ENCODE measurements at regions not wholly inside any gene's neighbourhood (a gene's known extent, or its start where the extent isn't known, plus 50 kb on each side); places are given as distances from the start of the nearest gene placed in this dataset.
"Not testable (repeated sequence)": the region's sequence is repeated elsewhere in the genome, so short reads cannot be mapped to it uniquely, and the experiment has no call there.

- Mint-ChIP-seq H3K4me3 (no peak overlapping the region), H3K36me3 (ENCODE audit: insufficient read depth) (no peaks in the 10 kb centered on the region), H3K9me3 (no peaks in the 10 kb centered on the region), H3K4me1 (ENCODE audit: low read depth) (no peaks in the 10 kb centered on the region), H3K27me3 (ENCODE audit: low read depth) (peaks cover 2% of the 10 kb centered on the region)
- no peak for ATAC-seq
- no peak for DNase-seq
Observed at GRCh38 chr2:88942798-88943197, 251.3 kb downstream of the RPIA start.

DNA sequence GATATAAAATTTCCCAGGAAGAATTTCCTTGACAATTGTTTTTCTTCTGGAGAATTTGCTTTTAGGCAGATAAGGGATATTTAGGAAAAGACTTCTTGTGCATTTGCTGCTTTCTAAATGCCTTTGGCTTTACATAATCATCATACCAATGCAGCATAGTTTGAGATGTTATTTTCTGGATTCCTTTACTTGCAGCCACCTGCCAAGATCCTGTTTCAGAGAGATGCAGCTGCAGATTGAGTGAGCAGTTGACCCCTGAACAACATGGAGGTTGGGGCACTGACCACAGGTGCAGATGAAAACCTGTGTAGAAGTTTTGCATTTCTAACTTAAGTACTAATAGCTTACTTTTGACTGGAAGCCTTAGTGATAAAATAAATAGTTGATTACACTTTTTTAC, 257.9 kb downstream of the RPIA start:
- DNase-seq = no peak
- Mint-ChIP-seq H3K4me3 (no peak overlapping the region), H3K4me1 (ENCODE audit: low read depth) (no peaks in the 10 kb centered on the region), H3K27me3 (ENCODE audit: low read depth) (peaks cover 5% of the 10 kb centered on the region), H3K36me3 (ENCODE audit: insufficient read depth) (no peaks in the 10 kb centered on the region), H3K9me3 (no peaks in the 10 kb centered on the region)
- ATAC-seq = no peak

DNA sequence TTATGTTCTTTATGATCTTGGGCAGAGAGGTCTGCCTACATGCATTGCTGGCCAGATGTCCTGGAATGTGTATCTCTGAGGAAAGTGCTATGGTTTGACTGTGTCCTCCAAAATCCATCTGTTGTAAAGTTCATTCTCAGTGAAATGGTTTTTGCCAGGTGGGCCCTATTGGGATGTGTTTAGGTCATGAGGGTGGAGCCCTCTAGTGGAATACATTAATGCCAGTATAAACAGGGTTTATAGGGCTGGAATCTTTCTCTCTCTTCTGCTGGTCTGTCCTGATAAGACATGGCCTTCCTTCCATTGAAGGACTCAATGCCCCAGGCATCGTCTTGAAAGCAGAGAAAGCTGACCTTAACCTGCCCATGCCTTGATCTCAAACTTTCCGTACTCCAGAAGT, 258.5 kb downstream of the RPIA start:
- H3K36me3 Mint-ChIP-seq (ENCODE audit: insufficient read depth) = no peaks in the 10 kb centered on the region
- no peaks in the 10 kb centered on the region for H3K9me3 Mint-ChIP-seq
- H3K4me3 Mint-ChIP-seq = no peak overlapping the region
- H3K27me3 Mint-ChIP-seq (ENCODE audit: low read depth) = peaks cover 6% of the 10 kb centered on the region
- no peaks in the 10 kb centered on the region for H3K4me1 Mint-ChIP-seq (ENCODE audit: low read depth)
- no peak for ATAC-seq
- DNase-seq = no peak

- no peaks in the 10 kb centered on the region for H3K4me1 Mint-ChIP-seq (ENCODE audit: low read depth)
- ATAC-seq = no peak
- peaks cover 14% of the 10 kb centered on the region for H3K27me3 Mint-ChIP-seq (ENCODE audit: low read depth)
- no peak overlapping the region for H3K4me3 Mint-ChIP-seq
- no peak for DNase-seq
- no peaks in the 10 kb centered on the region for H3K36me3 Mint-ChIP-seq (ENCODE audit: insufficient read depth)
- no peaks in the 10 kb centered on the region for H3K9me3 Mint-ChIP-seq
Observed at GRCh38 chr2:88955607-88956006, 264.1 kb downstream of the RPIA start.

DNA sequence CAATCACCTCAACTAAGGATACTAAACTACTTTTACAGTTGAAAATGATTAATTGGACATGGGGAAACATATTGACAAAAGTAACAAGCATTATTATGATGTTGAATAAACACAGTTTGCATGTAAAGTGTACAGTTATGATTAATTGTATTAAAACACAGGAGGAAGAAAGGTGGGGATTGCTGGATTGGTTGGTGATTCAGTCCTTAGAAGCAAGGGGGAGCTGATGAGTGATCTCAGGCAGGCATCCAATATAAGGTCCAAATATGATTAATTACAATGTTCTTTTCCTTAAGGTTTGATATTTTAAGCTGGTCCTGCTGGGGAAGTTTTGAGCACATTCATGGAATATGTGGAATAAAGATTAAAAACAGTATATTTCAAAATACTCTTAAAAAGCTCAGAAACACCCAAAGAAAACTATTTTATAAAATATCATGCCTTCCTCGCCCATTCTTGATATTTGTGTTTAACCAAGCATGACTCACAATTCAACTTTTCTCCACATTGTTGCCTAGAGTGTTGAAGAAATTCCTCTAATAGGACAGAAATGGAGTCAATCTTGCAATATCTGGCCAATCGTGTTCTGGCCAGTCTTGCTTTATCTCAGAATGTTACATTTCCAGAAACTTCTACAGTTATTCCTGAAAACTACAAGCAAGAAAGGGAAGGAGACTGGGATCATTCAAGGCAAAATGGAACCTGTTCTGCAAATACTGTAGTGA, 268.2 kb downstream of the RPIA start:
- H3K4me3 Mint-ChIP-seq = no peak overlapping the region

DNA sequence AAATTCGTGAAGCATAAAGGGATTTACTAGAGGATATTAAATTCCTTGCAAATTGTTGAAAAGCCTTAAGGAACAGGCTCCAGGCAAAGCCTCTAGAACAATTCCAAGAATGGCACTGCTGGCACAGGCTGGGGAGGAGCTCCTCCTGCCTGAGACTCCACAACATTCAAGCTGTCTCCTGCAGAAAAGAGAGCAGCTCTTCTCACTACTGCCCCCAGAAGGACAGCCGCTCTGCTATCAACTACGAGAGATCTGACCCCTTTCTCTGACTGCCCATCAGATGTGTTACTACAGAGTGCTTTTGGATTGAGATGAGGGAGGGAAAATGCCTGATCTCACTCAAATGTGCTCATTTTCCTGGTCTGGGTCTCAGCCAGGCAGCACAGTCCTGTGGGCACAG, 269.9 kb downstream of the RPIA start:
- ATAC-seq; H3K27me3 Mint-ChIP-seq (ENCODE audit: low read depth); H3K4me3 Mint-ChIP-seq; H3K4me1 Mint-ChIP-seq (ENCODE audit: low read depth); H3K9me3 Mint-ChIP-seq; H3K36me3 Mint-ChIP-seq (ENCODE audit: insufficient read depth); DNase-seq: not testable (repeated sequence)

More for the DNA sequence above, 268.2 kb downstream of the RPIA start:
- Mint-ChIP-seq H3K36me3 (ENCODE audit: insufficient read depth) (no peaks in the 10 kb centered on the region), H3K27me3 (ENCODE audit: low read depth) (peaks cover 8% of the 10 kb centered on the region), H3K9me3 (no peaks in the 10 kb centered on the region), H3K4me1 (ENCODE audit: low read depth) (no peaks in the 10 kb centered on the region)
- DNase-seq = no peak
- ATAC-seq = no peak

- H3K4me3 Mint-ChIP-seq = no peak overlapping the region
Observed at GRCh38 chr2:88967844-88968243, 276.4 kb downstream of the RPIA start.

GRCh38 chr2:88978011-88978410, 286.5 kb downstream of the RPIA start:
- not testable (repeated sequence) for H3K27me3 Mint-ChIP-seq (ENCODE audit: low read depth); H3K4me3 Mint-ChIP-seq; ATAC-seq; H3K36me3 Mint-ChIP-seq (ENCODE audit: insufficient read depth); H3K9me3 Mint-ChIP-seq; H3K4me1 Mint-ChIP-seq (ENCODE audit: low read depth); DNase-seq

More at GRCh38 chr2:88967844-88968243, 276.4 kb downstream of the RPIA start:
- ATAC-seq (no peak), DNase-seq (no peak)
- Mint-ChIP-seq H3K36me3 (ENCODE audit: insufficient read depth) (no peaks in the 10 kb centered on the region), H3K4me1 (ENCODE audit: low read depth) (no peaks in the 10 kb centered on the region), H3K9me3 (no peaks in the 10 kb centered on the region), H3K27me3 (ENCODE audit: low read depth) (peaks cover 2% of the 10 kb centered on the region)

- not testable (repeated sequence) for H3K27me3 Mint-ChIP-seq (ENCODE audit: low read depth); H3K9me3 Mint-ChIP-seq; ATAC-seq; H3K36me3 Mint-ChIP-seq (ENCODE audit: insufficient read depth); H3K4me1 Mint-ChIP-seq (ENCODE audit: low read depth); H3K4me3 Mint-ChIP-seq; DNase-seq
Observed at GRCh38 chr2:88978446-88978845, 287.0 kb downstream of the RPIA start.

DNA sequence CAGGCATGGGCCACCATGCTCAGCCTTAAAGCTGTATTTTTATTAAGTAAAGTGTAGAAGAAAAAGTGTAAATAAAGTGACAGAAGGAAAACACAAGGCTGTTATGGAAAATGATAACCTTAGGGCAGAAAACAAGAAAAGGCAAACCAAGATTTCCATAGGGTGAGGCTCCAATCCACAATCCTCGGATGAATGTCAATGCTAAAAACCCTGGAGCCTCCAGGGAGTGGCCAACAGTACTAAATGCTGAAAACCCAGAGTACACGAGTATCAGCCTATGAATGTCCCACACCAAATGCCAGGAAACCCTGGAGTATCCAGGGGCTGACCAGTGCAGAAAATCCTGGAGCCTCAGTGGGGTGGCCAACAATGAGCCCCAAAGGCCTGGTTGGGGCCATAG, 292.6 kb downstream of the RPIA start:
- not testable (repeated sequence) for H3K27me3 Mint-ChIP-seq (ENCODE audit: low read depth); H3K4me1 Mint-ChIP-seq (ENCODE audit: low read depth); DNase-seq; H3K4me3 Mint-ChIP-seq; H3K36me3 Mint-ChIP-seq (ENCODE audit: insufficient read depth); H3K9me3 Mint-ChIP-seq; ATAC-seq

- not testable (repeated sequence) for H3K36me3 Mint-ChIP-seq (ENCODE audit: insufficient read depth); DNase-seq; H3K9me3 Mint-ChIP-seq; H3K27me3 Mint-ChIP-seq (ENCODE audit: low read depth); H3K4me3 Mint-ChIP-seq; ATAC-seq; H3K4me1 Mint-ChIP-seq (ENCODE audit: low read depth)
Observed at GRCh38 chr2:88986721-88987330, 295.4 kb downstream of the RPIA start.

- ATAC-seq; H3K36me3 Mint-ChIP-seq (ENCODE audit: insufficient read depth); H3K4me1 Mint-ChIP-seq (ENCODE audit: low read depth); DNase-seq; H3K9me3 Mint-ChIP-seq; H3K27me3 Mint-ChIP-seq (ENCODE audit: low read depth); H3K4me3 Mint-ChIP-seq: not testable (repeated sequence)
Observed at GRCh38 chr2:88988617-88989016, 297.1 kb downstream of the RPIA start.

GRCh38 chr2:88992819-88993218, 301.3 kb downstream of the RPIA start:
- H3K9me3 Mint-ChIP-seq; H3K4me3 Mint-ChIP-seq; H3K36me3 Mint-ChIP-seq (ENCODE audit: insufficient read depth); DNase-seq; ATAC-seq; H3K4me1 Mint-ChIP-seq (ENCODE audit: low read depth); H3K27me3 Mint-ChIP-seq (ENCODE audit: low read depth): not testable (repeated sequence)

DNA sequence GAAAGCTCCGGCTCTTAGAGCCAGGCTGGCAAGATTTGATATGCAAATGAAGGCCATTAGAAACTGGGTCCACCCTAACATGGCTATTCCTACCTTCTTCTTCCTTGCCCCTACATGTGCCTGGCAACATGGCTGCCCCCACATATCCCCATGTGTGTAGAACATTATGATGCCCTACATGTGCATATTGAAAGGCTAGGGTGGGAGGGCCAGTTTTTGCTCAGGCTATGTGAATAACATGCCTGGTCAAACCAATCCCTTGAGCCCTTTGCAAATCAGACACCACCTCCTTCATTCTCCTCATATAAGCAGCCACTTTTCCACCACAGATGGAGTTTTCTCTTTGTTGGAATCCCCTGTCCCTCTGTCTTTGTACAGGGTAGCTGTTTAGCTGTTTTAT, 303.4 kb downstream of the RPIA start:
- not testable (repeated sequence) for H3K4me1 Mint-ChIP-seq (ENCODE audit: low read depth); H3K4me3 Mint-ChIP-seq; H3K36me3 Mint-ChIP-seq (ENCODE audit: insufficient read depth); H3K9me3 Mint-ChIP-seq; H3K27me3 Mint-ChIP-seq (ENCODE audit: low read depth); ATAC-seq; DNase-seq

- H3K4me1 Mint-ChIP-seq (ENCODE audit: low read depth); H3K9me3 Mint-ChIP-seq; H3K4me3 Mint-ChIP-seq; H3K36me3 Mint-ChIP-seq (ENCODE audit: insufficient read depth); H3K27me3 Mint-ChIP-seq (ENCODE audit: low read depth); DNase-seq; ATAC-seq: not testable (repeated sequence)
Observed at GRCh38 chr2:88996588-88996987, 305.1 kb downstream of the RPIA start.
